22Rv1 (cell line): ENCODE measurements at regions not wholly inside any gene's neighbourhood (a gene's known extent, or its start where the extent isn't known, plus 50 kb on each side); places are given as distances from the start of the nearest gene placed in this dataset.

Experiments used
- ZFX ChIP-seq: fragments of 450-650 bp; IDR thresholded peaks from 2 replicates; pipeline ENCODE4 v1.6.1; 2017; ENCODE audit warnings: antibody characterized with exemption, borderline replicate concordance
- TF ChIP-seq, protein P1 (sequence below): fragments of 450-650 bp; IDR thresholded peaks from 2 replicates; pipeline ENCODE4 v1.5.1; 2017; ENCODE audit warnings: mild to moderate bottlenecking

DNA sequence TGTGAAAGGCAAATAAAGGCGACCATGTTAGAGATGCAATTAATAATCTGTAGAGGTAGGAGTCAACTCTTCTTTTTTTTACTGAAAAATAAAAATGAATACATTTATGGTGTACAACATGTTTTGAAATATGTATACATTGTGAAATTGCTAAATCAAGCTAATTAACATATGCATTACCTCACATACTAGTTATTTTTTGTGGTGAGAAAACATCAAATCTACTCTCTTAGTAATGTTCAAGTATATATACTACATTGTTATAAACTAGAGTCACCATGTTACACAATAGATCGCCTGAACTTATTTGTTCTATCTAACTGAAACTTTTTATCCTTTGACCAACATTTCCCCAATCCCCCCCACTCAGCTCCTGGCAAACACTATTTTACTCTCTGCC is 143.2 kb downstream of the POU4F1 start:
- TF ChIP-seq, protein P1, sequence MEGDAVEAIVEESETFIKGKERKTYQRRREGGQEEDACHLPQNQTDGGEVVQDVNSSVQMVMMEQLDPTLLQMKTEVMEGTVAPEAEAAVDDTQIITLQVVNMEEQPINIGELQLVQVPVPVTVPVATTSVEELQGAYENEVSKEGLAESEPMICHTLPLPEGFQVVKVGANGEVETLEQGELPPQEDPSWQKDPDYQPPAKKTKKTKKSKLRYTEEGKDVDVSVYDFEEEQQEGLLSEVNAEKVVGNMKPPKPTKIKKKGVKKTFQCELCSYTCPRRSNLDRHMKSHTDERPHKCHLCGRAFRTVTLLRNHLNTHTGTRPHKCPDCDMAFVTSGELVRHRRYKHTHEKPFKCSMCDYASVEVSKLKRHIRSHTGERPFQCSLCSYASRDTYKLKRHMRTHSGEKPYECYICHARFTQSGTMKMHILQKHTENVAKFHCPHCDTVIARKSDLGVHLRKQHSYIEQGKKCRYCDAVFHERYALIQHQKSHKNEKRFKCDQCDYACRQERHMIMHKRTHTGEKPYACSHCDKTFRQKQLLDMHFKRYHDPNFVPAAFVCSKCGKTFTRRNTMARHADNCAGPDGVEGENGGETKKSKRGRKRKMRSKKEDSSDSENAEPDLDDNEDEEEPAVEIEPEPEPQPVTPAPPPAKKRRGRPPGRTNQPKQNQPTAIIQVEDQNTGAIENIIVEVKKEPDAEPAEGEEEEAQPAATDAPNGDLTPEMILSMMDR: no peak
- TF ChIP-seq ZFX: no peak
